Smooth muscle cell (in vitro differentiated cells): ENCODE measurements at regions not wholly inside any gene's neighbourhood (a gene's known extent, or its start where the extent isn't known, plus 50 kb on each side); places are given as distances from the start of the nearest gene placed in this dataset.

Source experiments
- DNase-seq: peaks from one replicate; lab custom pipeline; 2025; ENCODE audit not compliant: unreplicated experiment; lab: John Stamatoyannopoulos, UW
- H2AFZ ChIP-seq: fragments of 200-600 bp; sonication (generic); 2 replicates; pipeline ENCODE4 v1.6.0; 2016; ENCODE audit warnings: antibody characterized with exemption, low read depth, mild to moderate bottlenecking
- H3F3A ChIP-seq: fragments of 200-600 bp; sonication (generic); 2 replicates; pipeline ENCODE4 v1.6.0; 2017; ENCODE audit warnings: antibody characterized with exemption, low read depth
- H3K27ac ChIP-seq: fragments of 200-600 bp; sonication (generic); 2 replicates; pipeline ENCODE4 v1.5.1; 2016; ENCODE audit warnings: low read depth, mild to moderate bottlenecking
- H3K27me3 ChIP-seq: fragments of 200-600 bp; sonication (generic); 2 replicates; pipeline ENCODE4 v1.6.1; 2016; ENCODE audit warnings: low read depth, mild to moderate bottlenecking
- H3K36me3 ChIP-seq: fragments of 200-600 bp; sonication (generic); 2 replicates; pipeline ENCODE4 v1.5.1; 2016; ENCODE audit warnings: low read depth
- H3K4me1 ChIP-seq: fragments of 200-600 bp; sonication (generic); 2 replicates; pipeline ENCODE4 v1.5.1; 2016; ENCODE audit warnings: low read depth
- H3K4me2 ChIP-seq: fragments of 200-600 bp; sonication (generic); 2 replicates; pipeline ENCODE4 v1.6.0; 2016; ENCODE audit warnings: mild to moderate bottlenecking
- H3K4me3 ChIP-seq: fragments of 200-600 bp; sonication (generic); 2 replicates; pipeline ENCODE4 v1.5.1; 2016; ENCODE audit warnings: mild to moderate bottlenecking
- H3K79me2 ChIP-seq: fragments of 200-600 bp; sonication (generic); 2 replicates; pipeline ENCODE4 v1.6.0; 2016; ENCODE audit warnings: low read depth, mild to moderate bottlenecking
- H3K9ac ChIP-seq: fragments of 200-600 bp; sonication (generic); 2 replicates; pipeline ENCODE4 v1.6.0; 2016; ENCODE audit warnings: low read depth
- H3K9me3 ChIP-seq: fragments of 200-600 bp; sonication (generic); replicated peaks from 2 replicates; pipeline ENCODE4 v1.5.1; 2016; ENCODE audit warnings: low read depth
- H4K20me1 ChIP-seq: fragments of 200-600 bp; sonication (generic); 2 replicates; pipeline ENCODE4 v1.6.0; 2016; ENCODE audit warnings: low read depth
- WGBS: methylation state at CpG from one replicate; pipeline ENCODE4 v1.1.7; 2016; ENCODE audit warnings: low lambda C conversion rate; 5-methylcytosine and 5-hydroxymethylcytosine counted together
- TF ChIP-seq, protein P1 (sequence below): fragments of 200-600 bp; sonication (generic); IDR thresholded peaks from 2 replicates; pipeline ENCODE4 v1.5.1; 2017; ENCODE audit warnings: borderline replicate concordance, mild to moderate bottlenecking, antibody characterized with exemption; ENCODE audit not compliant: insufficient read depth, poor library complexity, severe bottlenecking

DNA sequence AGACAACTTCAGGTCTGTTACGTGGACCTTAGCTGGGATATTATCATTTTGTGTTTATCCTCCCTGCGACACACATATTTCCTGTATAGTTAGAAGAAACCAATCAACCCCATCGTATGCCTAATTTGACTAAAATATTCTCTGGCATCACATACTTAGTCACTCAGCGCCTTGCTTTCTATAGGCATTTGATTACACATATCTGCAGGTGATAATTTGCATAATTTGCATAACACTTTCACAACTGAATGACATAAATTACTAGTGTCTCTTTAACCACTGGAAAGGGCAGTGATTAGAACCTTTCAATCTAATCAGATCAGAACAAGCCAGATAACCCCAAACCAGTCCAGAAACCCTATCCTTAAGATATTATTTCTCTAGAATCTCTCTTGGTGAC is 390.2 kb downstream of the TLR4 start:
- no peaks in the 10 kb centered on the region for H3K36me3 ChIP-seq
- no peak overlapping the region for H2AFZ ChIP-seq
- H3K4me1 ChIP-seq = no peaks in the 10 kb centered on the region
- no peak for DNase-seq
- H3K9me3 ChIP-seq = no peaks in the 10 kb centered on the region
- H3K79me2 ChIP-seq = no peaks in the 10 kb centered on the region
- no peak overlapping the region for H3K9ac ChIP-seq
- H3K27me3 ChIP-seq = no peaks in the 10 kb centered on the region
- no peaks in the 10 kb centered on the region for H4K20me1 ChIP-seq
- H3K4me3 ChIP-seq = no peak overlapping the region
- TF ChIP-seq, protein P1, sequence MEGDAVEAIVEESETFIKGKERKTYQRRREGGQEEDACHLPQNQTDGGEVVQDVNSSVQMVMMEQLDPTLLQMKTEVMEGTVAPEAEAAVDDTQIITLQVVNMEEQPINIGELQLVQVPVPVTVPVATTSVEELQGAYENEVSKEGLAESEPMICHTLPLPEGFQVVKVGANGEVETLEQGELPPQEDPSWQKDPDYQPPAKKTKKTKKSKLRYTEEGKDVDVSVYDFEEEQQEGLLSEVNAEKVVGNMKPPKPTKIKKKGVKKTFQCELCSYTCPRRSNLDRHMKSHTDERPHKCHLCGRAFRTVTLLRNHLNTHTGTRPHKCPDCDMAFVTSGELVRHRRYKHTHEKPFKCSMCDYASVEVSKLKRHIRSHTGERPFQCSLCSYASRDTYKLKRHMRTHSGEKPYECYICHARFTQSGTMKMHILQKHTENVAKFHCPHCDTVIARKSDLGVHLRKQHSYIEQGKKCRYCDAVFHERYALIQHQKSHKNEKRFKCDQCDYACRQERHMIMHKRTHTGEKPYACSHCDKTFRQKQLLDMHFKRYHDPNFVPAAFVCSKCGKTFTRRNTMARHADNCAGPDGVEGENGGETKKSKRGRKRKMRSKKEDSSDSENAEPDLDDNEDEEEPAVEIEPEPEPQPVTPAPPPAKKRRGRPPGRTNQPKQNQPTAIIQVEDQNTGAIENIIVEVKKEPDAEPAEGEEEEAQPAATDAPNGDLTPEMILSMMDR = no peak
- H3K27ac ChIP-seq = no peak overlapping the region
- H3K4me2 ChIP-seq = no peak overlapping the region
- H3F3A ChIP-seq = no peaks in the 10 kb centered on the region
- WGBS = 84% methylated on average over 4 of the region's 4 CpGs

DNA sequence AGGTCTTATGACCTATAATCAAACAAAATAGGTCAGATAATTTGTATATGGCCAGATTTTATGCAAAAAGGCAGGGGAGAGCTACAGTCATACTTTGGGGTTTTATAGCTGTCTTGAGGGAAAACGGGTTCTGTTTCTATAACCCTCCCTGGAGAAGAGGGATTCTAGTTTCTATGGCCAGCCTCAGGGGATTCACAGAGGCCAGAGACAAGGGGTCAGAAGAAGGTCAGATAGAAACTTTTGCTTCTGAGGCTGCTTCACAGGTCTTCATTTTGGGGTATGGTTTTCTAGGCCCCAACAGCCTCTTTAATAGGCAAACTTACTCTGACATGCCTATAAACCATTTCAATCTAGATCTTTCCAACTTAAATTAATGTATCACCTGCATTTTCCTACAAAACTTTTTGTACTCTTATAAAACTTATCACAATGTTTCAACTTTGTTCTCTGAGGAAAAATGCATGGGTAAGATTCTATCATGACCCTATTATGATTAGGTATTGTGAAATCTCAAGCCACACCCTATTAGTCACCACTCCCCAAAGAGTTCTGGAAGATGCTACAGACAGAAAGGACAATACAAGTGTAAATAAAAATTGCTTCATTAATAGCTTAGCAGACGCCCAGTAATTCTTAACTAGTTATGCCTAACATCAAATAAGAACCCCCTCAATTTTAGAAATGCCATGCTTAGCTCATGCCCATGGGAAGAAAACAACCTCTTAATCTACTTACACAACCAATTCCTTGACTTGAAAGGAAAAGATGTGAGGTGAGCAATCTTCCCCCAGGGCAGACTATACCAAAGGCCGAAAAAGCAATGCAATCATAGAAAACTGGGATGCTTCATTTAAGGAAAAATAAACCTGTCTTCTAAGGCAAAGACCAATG is 396.6 kb downstream of the TLR4 start:
- 68% methylated on average over 3 of the region's 3 CpGs for WGBS
- Histone ChIP-seq H3K4me3 (no peak overlapping the region), H3K9me3 (no peaks in the 10 kb centered on the region), H3K9ac (no peak overlapping the region), H3F3A (no peaks in the 10 kb centered on the region), H3K27me3 (no peaks in the 10 kb centered on the region), H3K4me1 (no peaks in the 10 kb centered on the region), H3K36me3 (no peaks in the 10 kb centered on the region), H4K20me1 (no peaks in the 10 kb centered on the region), H3K4me2 (no peak overlapping the region), H2AFZ (no peak overlapping the region), H3K79me2 (no peaks in the 10 kb centered on the region), H3K27ac (no peak overlapping the region)
- no peak for DNase-seq
- TF ChIP-seq, protein P1 = no peak

DNA sequence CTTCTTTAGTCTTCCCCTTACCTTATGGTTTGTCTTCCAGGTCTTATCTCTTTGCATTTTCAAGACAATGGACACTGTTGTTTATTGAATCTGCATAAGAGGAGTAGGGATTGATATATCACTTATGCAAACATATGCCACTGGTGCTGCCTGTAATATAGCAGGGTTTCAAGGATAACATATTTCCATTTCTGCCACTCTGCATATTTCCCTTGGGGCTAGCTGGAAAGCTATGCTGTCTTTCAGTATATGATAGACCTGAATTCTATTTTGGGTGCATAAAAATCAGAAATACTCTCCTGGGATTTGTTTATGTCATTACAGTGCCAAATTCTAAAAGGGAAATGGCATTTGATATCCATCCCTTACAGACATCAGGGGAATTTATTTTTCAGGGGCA is 400.2 kb downstream of the TLR4 start:
- TF ChIP-seq, protein P1 = no peak
- no peaks in the 10 kb centered on the region for H3K9me3 ChIP-seq
- no peak overlapping the region for H3K27ac ChIP-seq
- no peaks in the 10 kb centered on the region for H3K27me3 ChIP-seq
- no peaks in the 10 kb centered on the region for H3K36me3 ChIP-seq
- no peak overlapping the region for H3K4me2 ChIP-seq
- H2AFZ ChIP-seq = no peak overlapping the region
- no peaks in the 10 kb centered on the region for H3F3A ChIP-seq
- H3K79me2 ChIP-seq = no peaks in the 10 kb centered on the region
- DNase-seq = no peak
- no peak overlapping the region for H3K4me3 ChIP-seq
- no peak overlapping the region for H3K9ac ChIP-seq
- no peaks in the 10 kb centered on the region for H3K4me1 ChIP-seq
- no peaks in the 10 kb centered on the region for H4K20me1 ChIP-seq

DNA sequence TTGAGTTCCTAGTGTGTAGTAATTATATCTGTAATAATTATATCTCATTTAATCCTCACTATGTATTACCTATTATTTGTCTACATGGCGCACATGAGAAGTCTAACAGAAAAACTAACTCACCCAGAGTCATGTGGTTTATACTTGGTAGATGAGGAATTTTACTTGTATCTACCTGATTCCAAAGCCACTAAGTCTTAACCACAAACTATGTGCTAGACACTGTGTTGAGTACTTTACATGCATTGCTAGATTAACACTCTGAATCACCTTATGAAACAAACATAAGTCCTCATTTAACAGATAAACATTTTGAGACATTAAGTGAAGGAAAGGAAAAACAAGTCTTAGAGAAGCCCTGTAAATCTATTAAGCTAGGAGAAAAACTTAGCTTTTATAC is 404.8 kb downstream of the TLR4 start:
- Histone ChIP-seq H3K27me3 (no peaks in the 10 kb centered on the region), H3K9ac (no peak overlapping the region), H3K79me2 (no peaks in the 10 kb centered on the region), H3K9me3 (no peaks in the 10 kb centered on the region), H3K4me3 (no peak overlapping the region), H3K27ac (no peak overlapping the region), H3F3A (no peaks in the 10 kb centered on the region), H3K36me3 (no peaks in the 10 kb centered on the region), H3K4me2 (no peak overlapping the region), H4K20me1 (no peaks in the 10 kb centered on the region), H2AFZ (no peak overlapping the region), H3K4me1 (no peaks in the 10 kb centered on the region)
- WGBS = 96% methylated on average over 1 of the region's 1 CpG
- no peak for DNase-seq
- TF ChIP-seq, protein P1 = no peak
